ENCODE measurements at regions not wholly inside any gene's neighbourhood (a gene's known extent, or its start where the extent isn't known, plus 50 kb on each side); places are given as distances from the start of the nearest gene placed in this dataset.
A peak's percentile ranks its signal among the peaks of the same experiment; 100 is the strongest.
"Not testable (repeated sequence)": the region's sequence is repeated elsewhere in the genome, so short reads cannot be mapped to it uniquely, and the experiment has no call there.

DNA sequence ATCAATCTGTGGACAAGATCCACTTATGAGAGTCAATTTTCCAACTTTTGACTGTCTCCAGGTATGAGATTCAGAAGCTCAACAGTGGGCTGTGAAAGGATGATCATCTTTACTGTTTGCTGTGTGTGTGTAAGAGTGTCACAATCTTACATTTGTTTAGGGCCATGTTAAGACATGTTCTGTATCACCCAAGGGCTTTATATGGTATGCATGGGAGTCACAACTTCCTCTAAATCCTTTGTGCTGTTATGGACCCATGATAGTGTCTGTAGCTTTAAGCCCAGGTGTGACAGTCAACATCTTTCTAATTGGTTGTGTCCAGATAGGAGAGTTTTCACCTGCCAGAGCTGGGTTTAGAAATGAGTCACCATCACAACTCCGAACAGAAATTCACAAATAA is 70.2 kb downstream of the ZNF726 start:
- not testable (repeated sequence) for DNase-seq

DNA sequence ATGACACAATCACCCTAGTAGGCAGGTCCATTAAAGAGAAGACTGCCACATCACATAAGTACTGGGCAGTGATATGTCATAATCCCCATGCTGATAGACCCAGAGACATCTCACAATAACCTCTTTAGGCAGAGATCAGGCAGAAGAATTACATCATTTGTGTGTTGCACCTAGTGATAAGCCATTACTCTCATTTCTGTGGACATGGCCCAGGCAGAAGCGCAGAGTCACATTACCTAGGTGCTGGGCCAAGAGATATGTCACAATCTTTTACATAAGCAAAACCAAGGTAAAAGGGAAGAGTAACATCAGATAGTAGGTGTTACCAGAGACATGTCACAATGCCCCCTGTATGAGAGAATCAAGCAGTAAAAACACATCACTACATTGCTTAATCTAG is 71.9 kb downstream of the ZNF726 start:
- no peak for DNase-seq

DNA sequence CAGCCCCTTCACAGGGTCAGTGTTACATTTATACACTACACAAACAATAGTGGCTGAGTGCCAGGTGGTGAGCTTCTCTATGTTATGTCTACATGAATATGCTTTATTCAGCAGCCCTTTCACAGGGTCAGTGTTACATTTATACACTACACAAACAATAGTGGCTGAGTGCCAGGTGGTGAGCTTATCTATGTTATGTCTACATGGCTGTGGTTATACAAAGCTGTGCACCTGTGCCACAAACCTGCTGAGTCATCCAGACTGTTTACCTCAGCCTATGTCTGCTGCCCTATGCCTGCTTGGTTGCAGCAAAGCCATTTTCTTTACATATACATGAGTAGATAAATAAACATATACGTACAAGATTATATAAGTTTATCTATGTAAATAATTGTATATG is 76.5 kb downstream of the ZNF726 start:
- DNase-seq: no peak

DNA sequence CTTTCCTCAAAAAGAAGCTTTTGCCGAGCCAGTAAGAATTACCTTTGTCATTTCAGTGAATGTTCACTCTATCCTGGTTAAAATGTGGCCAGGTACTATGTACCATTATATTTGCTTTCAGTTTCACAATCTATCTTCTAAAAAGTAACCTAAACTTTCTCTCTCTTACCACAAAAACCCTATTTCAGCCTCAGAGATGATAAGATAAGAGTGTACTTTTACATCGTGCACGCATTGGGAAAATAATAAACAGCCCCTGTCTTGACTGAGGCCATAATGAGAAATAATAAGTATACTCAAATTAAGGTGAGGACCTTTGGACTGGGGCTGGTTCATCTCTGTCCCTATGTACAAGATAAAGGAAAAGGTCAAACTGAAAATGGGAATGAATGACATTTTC is 77.7 kb downstream of the ZNF726 start:
- no peak for DNase-seq

DNA sequence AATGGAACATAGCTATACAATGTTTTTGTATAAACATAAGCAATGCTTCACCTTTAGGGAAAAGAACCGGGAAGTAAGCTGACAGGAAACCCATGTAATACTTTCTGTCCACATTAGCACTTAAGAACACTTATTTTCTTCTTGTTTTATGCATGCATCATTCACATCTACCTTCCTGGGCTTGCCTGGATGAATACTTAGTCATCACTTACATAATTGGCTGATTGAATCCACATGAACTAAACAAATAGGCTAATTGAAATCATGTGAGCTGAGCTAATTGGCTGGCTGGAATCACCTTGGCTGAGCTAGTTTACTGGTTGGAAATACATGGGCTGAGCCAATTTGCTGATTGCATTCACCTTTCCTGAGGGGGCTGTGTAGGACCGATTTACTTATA is 78.8 kb downstream of the ZNF726 start:
- no peak for DNase-seq

DNA sequence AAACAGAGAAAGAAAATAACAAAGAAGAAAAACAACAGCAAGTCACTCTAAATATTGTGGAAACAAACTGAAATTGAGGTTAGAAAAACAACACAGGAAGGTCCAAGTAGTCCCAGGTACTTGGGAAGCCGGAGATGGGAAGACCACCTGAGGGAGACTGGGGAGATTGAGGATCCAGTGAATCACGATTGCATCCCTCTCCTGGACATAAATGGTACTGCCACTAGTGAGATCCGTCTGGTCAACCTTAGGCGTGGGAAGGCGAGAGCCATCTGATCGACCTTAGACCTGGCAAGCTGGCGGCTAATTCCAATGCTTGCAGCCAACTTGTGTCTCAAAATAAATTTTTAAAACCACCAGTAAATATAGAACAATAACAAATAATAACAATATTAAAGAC is 81.9 kb downstream of the ZNF726 start:
- no peak for DNase-seq

DNA sequence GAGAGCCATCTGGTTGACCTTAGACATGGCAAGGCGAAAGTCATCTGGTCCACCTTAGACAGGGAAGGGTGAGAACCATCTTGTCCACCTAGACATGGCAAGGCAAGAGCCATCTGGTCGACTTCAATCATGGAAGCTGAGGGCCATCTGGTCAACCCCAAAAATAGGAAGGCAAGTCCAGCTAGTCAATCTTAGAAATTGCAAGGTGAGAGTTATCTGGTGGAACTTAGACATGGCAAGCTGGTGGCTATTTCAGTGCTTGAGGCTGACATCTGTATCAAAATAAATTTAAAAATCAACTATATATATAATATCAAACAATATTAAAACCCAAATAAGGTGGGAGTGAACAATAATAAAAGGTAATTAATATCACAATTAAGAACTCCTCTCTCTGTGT is 83.9 kb downstream of the ZNF726 start:
- no peak for DNase-seq

DNA sequence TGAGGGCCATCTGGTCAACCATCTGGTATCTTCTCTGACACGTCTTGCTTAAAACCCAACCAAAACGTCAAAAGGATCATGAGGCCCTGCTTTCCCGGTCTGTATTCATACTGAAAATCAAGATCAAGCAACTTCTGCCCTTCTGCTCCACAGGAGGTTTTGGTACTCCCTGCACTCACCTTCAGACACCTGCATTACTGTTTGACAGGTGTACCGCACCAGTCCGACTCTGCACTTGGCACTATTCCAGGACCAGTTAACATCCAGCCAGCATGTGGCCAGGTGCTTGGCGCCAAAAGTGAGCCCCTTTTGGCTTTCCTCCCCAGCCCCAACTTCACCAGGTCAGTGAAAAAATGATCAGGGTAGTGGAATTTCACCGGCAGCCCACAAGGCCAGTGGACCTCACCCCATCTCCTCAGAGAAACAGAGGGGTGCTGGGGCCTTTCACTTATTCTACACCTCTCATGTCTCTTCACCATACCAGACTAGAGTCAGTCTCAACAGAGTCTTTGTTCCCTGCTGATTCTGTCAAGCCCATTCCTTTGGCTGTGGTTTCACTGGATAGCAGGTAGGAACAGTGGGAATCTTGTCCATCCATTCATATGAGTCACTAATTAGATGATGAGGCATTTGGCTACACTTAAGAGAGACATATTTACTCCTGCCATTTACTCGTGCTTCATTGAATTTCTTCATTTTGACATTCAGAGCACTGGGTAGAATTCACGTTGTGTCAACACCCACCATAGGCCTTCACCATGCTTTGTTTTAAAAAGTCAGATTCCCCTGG is 85.3 kb downstream of the ZNF726 start:
- no peak for DNase-seq

DNA sequence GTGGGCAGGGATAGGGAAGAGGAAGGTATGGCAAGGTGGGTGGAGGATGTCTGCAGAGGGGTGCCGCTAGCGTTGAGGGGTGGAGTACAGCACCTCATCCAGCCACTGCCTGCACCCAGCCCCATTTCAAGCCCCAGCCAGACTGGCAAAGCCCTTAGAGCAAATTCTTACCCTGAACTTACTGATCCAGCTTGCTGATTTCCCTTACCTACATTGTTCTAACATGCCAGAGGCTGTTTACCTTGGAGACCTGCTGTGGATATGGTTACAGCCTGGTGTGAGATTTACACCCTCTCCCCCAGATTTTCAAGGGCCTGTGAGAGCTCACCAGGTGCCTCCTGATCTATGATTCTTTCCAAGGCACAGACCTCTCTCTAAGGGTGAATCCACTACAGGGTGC is 86.0 kb downstream of the ZNF726 start:
- no peak for DNase-seq

DNA sequence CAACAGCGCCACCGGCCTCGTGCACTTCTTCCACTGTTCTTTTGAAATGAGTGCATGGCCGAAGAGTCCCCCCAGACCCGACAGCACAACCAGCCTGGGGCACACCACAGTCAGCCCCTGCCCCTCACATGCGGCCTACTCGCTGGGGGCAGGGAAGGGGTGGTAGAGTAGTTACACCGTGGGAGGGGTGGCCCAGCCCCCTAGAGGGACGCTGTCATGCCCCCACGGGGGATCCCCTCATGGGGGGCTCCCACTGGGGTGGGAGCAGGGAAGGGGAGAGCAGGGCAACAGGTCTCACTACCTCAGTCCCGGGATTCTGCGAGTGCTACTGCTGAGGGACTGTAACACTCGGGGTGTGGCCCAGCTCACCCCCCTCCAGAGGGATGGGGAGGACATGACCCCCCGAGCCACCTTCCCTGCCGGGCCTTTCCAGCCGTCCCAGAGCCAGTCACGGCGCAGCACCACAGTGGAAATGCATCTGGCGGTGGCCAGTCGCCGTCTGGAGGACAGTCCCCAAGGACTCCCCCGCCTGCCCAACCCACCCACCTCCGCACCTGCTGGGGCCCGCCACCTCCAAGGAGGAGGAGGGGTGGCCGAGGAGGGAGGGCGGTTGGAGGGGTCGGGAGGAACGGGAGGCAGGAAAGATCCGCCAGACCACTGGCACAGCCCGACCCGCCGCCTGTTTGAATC is 84.6 kb upstream of the ZNF254 start:
- DNase-seq: no peak

DNA sequence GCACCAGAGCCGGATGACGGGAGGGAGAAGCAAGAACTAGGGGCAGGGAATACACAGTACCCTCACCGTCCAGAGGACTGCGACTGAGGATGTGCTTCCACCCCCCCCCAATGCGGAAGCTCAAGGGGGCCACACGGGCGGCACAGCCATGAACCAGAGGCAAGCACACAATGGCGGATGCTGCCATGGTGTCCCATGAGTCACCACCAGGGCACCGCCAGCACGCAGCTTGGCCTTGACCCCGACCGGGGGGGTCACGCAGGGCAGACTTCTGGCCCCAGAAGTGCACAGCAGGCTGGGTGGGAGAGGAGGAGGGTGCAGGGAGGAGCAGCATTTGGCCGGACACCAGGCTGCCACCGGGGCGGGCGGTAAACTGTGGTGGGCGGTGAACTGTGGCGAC is 83.5 kb upstream of the ZNF254 start:
- DNase-seq: no peak

DNA sequence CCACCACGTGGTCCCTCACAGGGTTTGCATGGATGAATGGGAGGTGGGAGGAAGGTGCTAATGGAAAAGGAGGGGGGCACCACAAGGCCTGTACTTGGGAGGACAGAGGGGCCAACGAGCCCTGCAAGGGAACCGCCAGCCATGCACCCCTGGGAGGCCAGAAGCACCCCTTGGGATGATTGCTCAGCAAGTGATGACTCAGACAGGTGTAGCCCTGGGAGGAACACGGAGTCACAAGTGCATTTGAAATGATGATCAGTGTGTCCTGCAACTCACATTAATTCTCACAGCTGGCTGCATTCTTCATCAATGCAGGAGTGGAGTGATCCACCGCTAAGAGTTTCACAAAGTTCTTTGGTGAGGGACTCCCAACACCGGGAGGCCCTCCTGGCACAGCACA is 82.8 kb upstream of the ZNF254 start:
- DNase-seq: no peak

DNA sequence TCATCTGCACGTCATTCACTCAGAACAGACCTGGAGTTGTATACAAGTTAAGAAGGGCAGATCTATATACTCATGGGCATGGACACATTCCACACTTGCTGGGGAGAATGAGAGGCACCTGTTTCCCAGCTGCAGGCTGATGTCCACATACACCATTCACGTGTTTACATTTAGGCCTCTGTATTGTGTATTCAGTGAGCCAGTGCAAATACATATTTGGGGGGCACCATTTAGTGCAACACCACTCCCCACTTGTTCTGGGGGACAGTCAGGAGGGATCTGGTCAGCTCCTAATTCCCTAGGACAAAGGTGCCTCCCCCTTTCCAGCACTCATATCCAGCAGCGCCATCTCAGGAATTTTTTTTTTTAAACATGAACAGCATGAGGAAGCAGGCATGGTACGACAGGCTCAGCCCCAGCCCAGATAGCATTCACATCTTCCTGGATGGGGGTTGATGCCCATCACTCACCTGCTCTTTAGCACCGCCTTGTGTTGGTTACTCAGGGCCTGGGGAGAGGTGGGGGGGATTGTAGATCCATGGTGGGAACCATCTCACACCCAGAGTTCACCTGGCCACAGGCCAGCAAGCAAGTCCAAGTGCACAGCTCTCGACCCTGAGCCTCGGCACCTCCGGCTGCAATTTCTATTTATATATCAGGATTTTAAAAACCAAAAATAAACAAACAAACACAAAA is 56.9 kb upstream of the ZNF254 start:
- DNase-seq: no peak

DNA sequence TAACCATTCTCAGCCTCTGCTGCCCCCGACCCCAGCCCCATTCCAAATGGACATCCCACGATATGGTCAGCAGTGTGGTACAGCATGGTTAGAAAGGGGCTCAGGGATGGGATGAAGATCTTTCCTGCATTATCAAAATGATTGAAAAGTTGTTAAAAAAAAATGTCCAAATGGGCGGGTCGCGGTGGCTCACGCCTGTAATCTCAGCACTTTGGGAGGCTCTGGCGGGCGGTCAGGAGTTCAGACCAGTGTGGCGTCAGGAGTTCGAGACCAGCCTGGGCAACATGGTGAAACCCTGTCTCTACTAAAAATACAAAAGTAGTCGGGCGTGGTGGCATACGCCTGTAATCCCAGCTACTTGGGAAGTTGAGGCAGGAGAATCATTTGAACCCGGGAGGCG is 54.3 kb upstream of the ZNF254 start:
- DNase-seq: no peak

DNA sequence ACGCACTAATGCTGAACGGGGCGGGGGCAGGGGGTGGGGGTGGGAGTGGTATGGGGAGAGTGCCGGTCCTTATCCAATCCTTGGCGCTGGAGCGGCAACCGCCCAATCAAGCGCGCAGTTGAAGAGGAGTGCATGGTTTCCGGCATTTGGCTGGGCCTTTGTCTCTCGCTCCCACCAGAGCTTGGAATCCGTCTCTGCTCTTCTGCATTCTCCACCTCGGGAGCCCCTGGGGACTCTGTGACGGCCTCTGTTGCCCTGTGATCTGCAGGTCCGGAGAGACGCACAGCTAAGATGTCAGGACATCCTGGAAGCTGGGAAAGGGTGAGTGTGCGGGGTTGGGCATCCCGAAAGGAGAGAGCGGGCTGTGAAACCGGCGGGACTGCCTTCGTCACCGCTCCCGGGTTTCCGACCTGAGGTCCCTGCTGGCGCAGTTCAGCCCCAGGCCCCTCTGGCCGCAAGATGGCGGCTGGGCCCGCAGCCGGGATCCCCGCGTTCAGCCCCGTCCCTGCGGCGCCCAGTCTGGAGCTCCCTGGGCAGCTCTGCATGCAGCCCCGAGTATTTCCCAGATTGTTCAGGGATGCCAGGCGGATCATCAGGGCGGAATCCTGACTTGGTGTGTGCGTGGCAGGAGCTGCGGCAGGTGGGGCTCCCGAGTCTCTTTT is 53.6 kb upstream of the ZNF254 start:
- peak; percentile 27 to 83 for DNase-seq

DNA sequence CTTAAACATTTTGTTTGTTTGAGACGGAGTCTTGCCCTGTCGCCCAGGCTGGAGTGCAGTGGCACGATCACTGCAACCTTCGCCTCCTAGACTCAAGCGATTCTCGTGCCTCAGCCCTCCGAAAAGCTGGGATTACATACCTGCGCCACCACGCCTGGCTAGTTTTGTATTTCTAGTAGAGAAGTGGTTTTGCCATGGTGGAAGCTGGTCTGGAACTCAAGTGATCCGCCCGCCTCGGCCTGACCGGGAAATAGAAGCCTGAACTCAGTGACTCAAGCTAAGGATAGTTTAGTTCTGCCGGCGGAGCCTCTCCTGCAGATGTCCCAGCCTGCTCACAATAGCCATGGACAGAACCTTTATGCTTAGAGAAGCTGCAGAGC is 53.0 kb upstream of the ZNF254 start:
- peak in 1 of 2 experiments; percentile 8 for DNase-seq

DNA sequence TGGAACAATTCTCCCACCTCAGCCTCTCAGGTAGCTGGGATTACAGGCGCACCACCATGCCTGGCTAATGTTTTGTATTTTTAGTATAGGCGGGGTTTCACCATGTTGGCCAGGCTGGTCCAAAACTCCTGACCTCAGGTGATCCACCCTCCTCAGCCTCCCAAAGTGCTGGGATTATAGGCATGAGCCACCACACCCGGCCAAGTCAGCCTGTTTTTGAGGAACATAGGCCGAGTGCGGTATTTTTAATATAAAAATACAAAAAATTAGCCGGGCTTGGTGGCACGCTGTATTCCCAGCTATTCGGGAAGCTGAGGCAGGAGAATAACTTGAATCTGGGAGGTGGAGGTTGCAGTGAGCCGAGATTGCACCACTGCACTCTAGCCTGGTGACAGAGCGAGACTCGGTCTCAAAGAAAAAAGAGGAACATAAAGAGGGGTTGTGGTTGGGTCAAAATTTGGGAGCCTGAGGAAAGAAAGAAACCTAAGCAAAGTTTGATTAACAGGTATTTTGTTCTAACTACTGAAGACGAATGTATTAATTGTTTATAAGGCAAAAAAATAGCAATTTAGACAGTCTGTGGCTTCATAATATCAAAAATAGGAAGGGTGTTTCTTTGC is 51.6 kb upstream of the ZNF254 start:
- DNase-seq: not testable (repeated sequence)
